Esophagus squamous epithelium (tissue), 4 donors: ENCODE measurements at regions not wholly inside any gene's neighbourhood (a gene's known extent, or its start where the extent isn't known, plus 50 kb on each side); places are given as distances from the start of the nearest gene placed in this dataset.

ENCODE experiments used
- CTCF ChIP-seq, 6 experiments: fragments of 450-650 bp in 4 of 6; fragments of 200-600 bp in 2 of 6; sonication (generic) in 2 of 6; IDR thresholded peaks; one replicate each; pipeline ENCODE4 v1.5.1; 2016 to 2019; ENCODE audit warnings: antibody characterized with exemption in 6 of 6, mild to moderate bottlenecking in 4 of 6, moderate library complexity in 4 of 6
- POLR2A ChIP-seq, 4 donors: fragments of 450-650 bp; IDR thresholded peaks; one replicate each; pipeline ENCODE4 v1.6.1; 2017; ENCODE audit warnings: antibody characterized with exemption in 4 of 4, mild to moderate bottlenecking in 4 of 4, moderate library complexity in 3 of 4

GRCh38 chr16:66263168-66263972, 103.1 kb upstream of the CDH5 start:
- no peak for TF ChIP-seq POLR2A (IDR thresholded peaks at IDR 0.05)
- no peak for TF ChIP-seq CTCF (IDR thresholded peaks at IDR 0.05)
